ENCODE measurements at regions not wholly inside any gene's neighbourhood (a gene's known extent, or its start where the extent isn't known, plus 50 kb on each side); places are given as distances from the start of the nearest gene placed in this dataset.

DNA sequence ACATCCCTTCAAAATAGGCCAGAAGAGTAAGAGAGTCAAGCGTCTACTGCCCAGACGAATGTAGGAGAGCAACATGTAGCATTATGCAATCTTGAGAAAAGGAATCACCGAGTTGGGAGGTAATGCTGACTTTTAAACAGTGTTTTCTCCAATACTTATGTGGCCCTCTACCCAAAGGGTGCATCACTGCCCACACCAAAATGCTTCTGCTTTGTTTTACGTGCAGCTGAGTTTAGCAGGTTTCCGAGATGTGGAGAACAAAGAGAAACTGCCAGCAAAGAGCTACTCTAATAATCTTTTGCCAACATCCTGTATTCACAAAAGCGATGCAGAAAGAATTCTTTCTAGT is 63.4 kb upstream of the ZEB2 start:
- no peak for DNase-seq

DNA sequence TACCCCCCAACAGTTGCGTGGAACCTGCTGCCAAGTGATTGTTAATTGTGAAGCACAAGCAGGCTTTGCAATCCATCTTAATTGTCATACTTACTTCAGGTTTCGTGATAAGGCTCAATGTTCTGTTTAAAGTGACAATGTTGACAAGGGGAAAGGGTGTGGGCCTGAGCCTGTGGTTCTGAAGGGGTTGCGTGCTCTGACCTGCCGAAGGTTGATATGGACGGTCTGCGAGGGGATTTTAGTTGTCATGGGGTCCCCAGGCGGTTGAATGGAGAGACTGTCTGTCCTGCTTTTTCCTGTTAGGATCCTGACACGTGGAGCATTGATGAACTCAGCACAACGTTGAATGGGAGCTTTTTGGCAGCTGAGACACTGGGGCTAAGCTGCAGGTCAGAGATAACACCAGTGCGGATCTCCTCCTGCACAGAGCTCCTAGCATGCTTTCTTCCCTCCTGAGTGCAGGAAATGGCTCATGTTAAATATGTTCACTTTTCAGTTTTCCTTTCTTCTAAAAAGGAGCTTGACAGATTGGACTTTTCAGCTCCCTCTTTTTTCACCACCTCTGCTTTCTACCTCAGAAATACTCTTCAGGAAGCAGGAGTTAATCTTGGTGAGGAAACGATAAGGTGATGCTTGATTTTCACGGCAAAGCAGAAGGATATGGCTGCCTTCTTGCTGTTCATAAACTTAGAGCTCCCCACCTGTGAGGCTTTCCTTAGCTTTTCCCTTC is 62.9 kb upstream of the ZEB2 start:
- no peak for DNase-seq

DNA sequence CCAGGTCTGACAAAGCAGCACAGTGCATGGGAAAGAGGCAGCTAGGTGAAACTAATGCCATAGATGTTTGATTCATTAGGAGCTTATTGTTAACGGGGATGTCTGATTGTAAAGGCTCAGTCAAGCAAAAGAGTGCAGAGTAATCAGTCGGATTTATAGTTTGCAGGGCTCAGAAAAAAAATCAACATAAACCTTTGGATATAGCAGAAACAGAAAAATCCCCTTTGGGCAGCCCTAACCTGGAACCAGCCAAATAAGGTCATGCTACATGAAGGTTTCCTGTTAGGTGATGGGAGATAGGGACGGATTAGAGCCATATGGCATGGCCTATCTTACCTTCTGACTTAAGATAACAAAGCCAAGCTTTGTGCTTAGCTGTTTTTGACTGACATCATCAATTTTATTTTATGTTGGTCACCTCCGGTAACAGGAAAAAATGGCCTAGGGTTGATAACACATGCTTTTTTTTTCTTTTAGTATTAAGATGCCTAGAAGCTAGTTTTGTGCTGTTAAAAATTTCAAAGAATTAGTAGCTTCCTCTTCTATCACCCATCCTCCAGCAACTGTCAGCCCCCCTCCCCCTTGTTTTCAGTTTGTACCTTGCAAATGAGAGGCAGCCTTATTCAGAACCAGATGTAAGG is 60.7 kb upstream of the ZEB2 start:
- no peak for DNase-seq

DNA sequence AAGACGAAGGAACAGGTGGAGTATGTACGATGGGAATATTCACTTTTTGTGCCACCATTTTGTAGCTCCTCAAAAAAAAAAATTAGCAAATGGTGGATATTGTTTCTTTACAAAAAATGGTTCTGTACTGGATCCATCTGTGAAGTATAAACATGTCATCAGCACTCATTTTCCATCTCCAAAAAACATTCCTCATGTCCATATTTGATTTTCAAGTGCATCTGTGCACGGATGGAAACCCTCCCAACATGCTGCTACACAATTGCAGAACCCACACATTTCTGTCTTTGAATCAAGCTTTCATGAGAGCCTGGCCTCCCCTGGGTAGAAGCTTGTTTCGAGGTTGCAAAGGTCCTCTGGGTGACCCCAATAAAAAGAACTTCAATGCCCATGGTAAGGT is 59.6 kb upstream of the ZEB2 start:
- no peak for DNase-seq

DNA sequence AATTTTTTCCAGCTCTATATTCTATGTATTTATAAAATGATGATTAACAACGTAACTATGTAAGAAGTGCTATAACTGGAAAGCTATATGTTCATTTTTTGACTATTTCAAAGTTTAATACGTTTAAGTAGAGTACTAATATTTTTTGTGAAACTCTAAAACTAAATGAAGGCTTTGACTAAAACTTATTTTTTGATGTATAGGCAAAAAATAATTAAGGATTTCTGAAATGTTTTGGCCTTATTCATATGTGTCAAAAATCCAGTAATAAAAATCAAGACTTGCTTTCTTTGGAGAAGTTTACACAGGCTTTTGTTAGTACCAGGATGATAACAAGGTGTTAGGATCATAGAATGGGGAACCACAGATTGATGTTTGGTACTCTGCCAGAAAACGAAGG is 58.2 kb upstream of the ZEB2 start:
- DNase-seq = no peak

DNA sequence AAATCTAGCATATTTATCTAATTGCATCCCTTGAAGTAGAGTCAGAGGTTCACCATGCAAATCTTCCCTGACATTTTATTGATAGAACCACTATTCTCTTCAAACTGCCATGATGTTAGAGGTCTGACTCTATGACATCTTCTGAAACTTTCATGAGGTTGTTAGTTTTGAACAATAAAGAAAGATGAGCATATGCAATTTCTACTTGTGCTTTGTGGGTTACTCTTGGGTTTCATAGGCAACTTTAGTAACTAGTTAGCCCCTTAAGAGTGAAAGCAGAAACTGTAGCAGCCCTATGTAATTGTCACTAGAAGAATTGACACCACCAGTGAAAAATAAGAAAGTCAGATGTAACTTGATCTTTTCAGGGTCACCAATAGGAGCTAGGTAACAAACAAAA is 53.1 kb upstream of the ZEB2 start:
- DNase-seq = no peak

DNA sequence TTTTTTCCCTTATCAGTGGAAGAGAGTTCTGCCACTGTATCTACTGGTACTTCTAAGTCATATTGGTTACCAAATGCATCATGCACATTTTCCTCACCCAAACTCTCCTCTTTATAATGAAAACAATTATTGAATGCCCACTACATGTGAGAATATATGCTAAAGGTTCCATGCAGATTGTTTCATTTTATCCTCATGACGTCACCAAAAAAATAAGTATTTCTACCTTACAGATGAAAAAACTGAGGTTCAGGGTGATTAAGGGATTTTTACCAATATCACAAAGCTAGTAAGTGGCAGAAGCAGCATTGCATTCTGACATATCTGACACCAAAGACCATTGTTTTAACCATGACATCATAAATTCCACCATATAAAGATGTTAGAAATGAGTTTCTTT is 51.9 kb upstream of the ZEB2 start:
- DNase-seq = no peak

DNA sequence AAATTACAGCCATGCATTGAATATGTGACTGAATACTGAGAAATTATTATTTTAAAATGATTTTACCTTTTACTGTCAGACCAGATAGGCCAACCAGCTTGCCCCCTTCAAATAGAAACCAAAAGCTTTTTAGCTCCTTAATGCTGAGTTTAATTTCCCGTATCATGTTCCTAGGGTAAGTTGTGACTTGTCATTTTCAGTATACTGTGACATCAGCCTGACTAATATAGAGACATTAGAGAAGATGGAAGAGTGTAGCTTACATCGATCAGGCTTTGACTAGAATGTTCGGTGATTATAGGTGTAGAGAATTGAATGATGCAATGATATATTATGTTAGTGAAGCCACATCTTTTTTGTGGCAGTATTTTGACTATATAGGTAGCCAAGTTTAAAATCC is 50.6 kb upstream of the ZEB2 start:
- no peak for DNase-seq
